Endothelial cell of umbilical vein (primary cell): ENCODE measurements at regions not wholly inside any gene's neighbourhood (a gene's known extent, or its start where the extent isn't known, plus 50 kb on each side); places are given as distances from the start of the nearest gene placed in this dataset.

Experiments used
- BruUV-seq: library from RNA; stranded (reverse); fragments of 400-500 nt; replicated peaks from 2 replicates; lab custom pipeline; 2021; lab: Mats Ljungman, UMichigan
- CTCF ChIA-PET: fragments of 300-600, 350-600 bp; sonication (Branson Sonifier 250); formaldehyde crosslinking; loops from one replicate; lab custom pipeline; 2021; ENCODE audit warnings: antibody characterized with exemption, inconsistent platforms; lab: Charles Lee
- POLR2A ChIA-PET: fragments of 300-600, 350-600 bp; sonication (Branson Sonifier 250); formaldehyde crosslinking; loops from one replicate; lab custom pipeline; 2021; ENCODE audit warnings: antibody characterized with exemption, inconsistent platforms; lab: Charles Lee
- DNase-seq: peaks from one replicate; pipeline ENCODE4 v3.0.0-alpha.2; 2011; ENCODE audit warnings: low read depth, low spot score
- FAIRE-seq: peaks from 2 replicates; lab custom pipeline; 2011; peaks lifted over from hg19 to GRCh38; lab: Jason Lieb, UNC
- H2AFZ ChIP-seq: 2 replicates; pipeline ENCODE4 v1.6.0; 2012; ENCODE audit warnings: low read depth, low read length, control low read depth, inconsistent platforms
- H3K27ac ChIP-seq: 2 replicates; pipeline ENCODE4 v1.5.1; 2011; ENCODE audit warnings: low read depth, mild to moderate bottlenecking, control low read depth, low read length, moderate library complexity; ENCODE audit not compliant: insufficient read depth
- H3K27me3 ChIP-seq, 2 experiments: 2 replicates each; pipeline versions ENCODE4 v1.6.0 to v1.6.1; 2011; ENCODE audit warnings: low read length in 2 of 2, mixed read lengths in 1 of 2; ENCODE audit not compliant: control insufficient read depth in 2 of 2, insufficient read depth in 2 of 2
- H3K36me3 ChIP-seq, 2 experiments: 2 replicates in 1 of 2; 3 replicates in 1 of 2; pipeline ENCODE4 v1.5.1; 2011; ENCODE audit warnings: low read length in 2 of 2, mild to moderate bottlenecking in 1 of 2, moderate library complexity in 1 of 2; ENCODE audit not compliant: control insufficient read depth in 2 of 2, insufficient read depth in 2 of 2; ENCODE audit errors: extremely low read depth in 1 of 2
- H3K4me1 ChIP-seq: 3 replicates; pipeline ENCODE4 v1.5.1; 2011; ENCODE audit warnings: mild to moderate bottlenecking, low read length; ENCODE audit not compliant: control insufficient read depth, insufficient read depth; ENCODE audit errors: extremely low read depth
- H3K4me2 ChIP-seq: 2 replicates; pipeline ENCODE4 v1.6.1; 2011; ENCODE audit warnings: low read length, control low read depth, mixed read lengths; ENCODE audit not compliant: insufficient read depth
- H3K4me3 ChIP-seq, 3 experiments: fragments of 200-600 bp in 1 of 3; sonication (generic), shearing (Covaris generic) in 1 of 3; replicated peaks in 1 of 3; 2 replicates each; pipeline ENCODE4 v1.5.1; 2011 to 2016; ENCODE audit warnings: control low read depth in 3 of 3, low read length in 3 of 3, mild to moderate bottlenecking in 2 of 3, inconsistent platforms in 1 of 3, low read depth in 1 of 3, moderate library complexity in 1 of 3; ENCODE audit not compliant: insufficient read depth in 1 of 3
- H3K79me2 ChIP-seq: 2 replicates; pipeline ENCODE4 v1.6.0; 2012; ENCODE audit warnings: low read length, inconsistent platforms; ENCODE audit not compliant: control insufficient read depth, insufficient read depth
- H3K9ac ChIP-seq: replicated peaks from 2 replicates; pipeline ENCODE3; 2011; ENCODE audit warnings: low read length, control low read depth; ENCODE audit not compliant: insufficient read depth; ENCODE audit errors: extremely low read depth
- H3K9me1 ChIP-seq: replicated peaks from 3 replicates; pipeline ENCODE4 v1.6.0; 2011; ENCODE audit warnings: mild to moderate bottlenecking, low read length; ENCODE audit not compliant: control insufficient read depth, insufficient read depth; ENCODE audit errors: extremely low read depth
- H3K9me3 ChIP-seq: replicated peaks from 2 replicates; pipeline ENCODE4 v1.5.1; 2012; ENCODE audit warnings: low read length, inconsistent platforms; ENCODE audit not compliant: control insufficient read depth, insufficient read depth
- H4K20me1 ChIP-seq: replicated peaks from 2 replicates; pipeline ENCODE3; 2011; ENCODE audit warnings: mild to moderate bottlenecking, low read length; ENCODE audit not compliant: control insufficient read depth, insufficient read depth; ENCODE audit errors: extremely low read depth
- CTCF ChIP-seq, 2 donors: IDR thresholded peaks; 1 replicate in 1 of 2; 2 replicates in 1 of 2; pipeline ENCODE4 v1.5.1; 2011; ENCODE audit warnings: low read length in 2 of 2, mild to moderate bottlenecking in 2 of 2, moderate library complexity in 2 of 2, control low read depth in 1 of 2, inconsistent platforms in 1 of 2, low read depth in 1 of 2; ENCODE audit not compliant: insufficient read depth in 1 of 2; ENCODE audit errors: extremely low read depth in 1 of 2
- EZH2 ChIP-seq: IDR thresholded peaks from 2 replicates; pipeline ENCODE4 v1.6.1; 2012; ENCODE audit warnings: borderline replicate concordance, low read depth, mild to moderate bottlenecking, moderate library complexity, low read length, inconsistent platforms; ENCODE audit not compliant: severe bottlenecking
- FOS ChIP-seq: IDR thresholded peaks from 2 replicates; pipeline ENCODE4 v1.6.1; 2011; ENCODE audit warnings: mild to moderate bottlenecking, low read length, moderate library complexity, borderline replicate concordance; ENCODE audit not compliant: insufficient read depth
- GATA2 ChIP-seq: IDR thresholded peaks from 2 replicates; pipeline ENCODE4 v1.7.0; 2011; ENCODE audit warnings: low read depth, mild to moderate bottlenecking, moderate library complexity, mixed read lengths, low read length; ENCODE audit not compliant: insufficient read length, insufficient read depth
- JUN ChIP-seq: IDR thresholded peaks from 2 replicates; pipeline ENCODE4 v1.6.1; 2011; ENCODE audit warnings: borderline replicate concordance, low read depth; ENCODE audit not compliant: insufficient read length, insufficient read depth
- MYC ChIP-seq: IDR thresholded peaks from one replicate; pipeline ENCODE4 v1.6.1; 2011; ENCODE audit warnings: mild to moderate bottlenecking, low read depth, low read length
- POLR2A ChIP-seq: IDR thresholded peaks from 2 replicates; pipeline ENCODE4 v1.6.1; 2012; ENCODE audit warnings: low read depth, mild to moderate bottlenecking, control low read depth, low read length
- POLR2AphosphoS5 ChIP-seq: IDR thresholded peaks from 2 replicates; pipeline ENCODE4 v1.6.1; 2012; ENCODE audit warnings: low read depth, mild to moderate bottlenecking, control low read depth, low read length, moderate library complexity; ENCODE audit not compliant: insufficient read depth
- dilution Hi-C: fragments of 300-500 bp; cut with MboI; formaldehyde crosslinking; loops from one replicate; pipeline ENCODE4 v1.15.0; 2019; ENCODE audit warnings: low sequenced_read_pairs; ENCODE audit not compliant: extremely low pct_ligation_motif_present
- intact Hi-C: fragments of 100-400 bp; cut with micrococcal nuclease; formaldehyde crosslinking; loops from one replicate; pipeline ENCODE4 v1.10.0; 2022
- TF ChIP-seq, protein P1 (sequence below): IDR thresholded peaks from 2 replicates; pipeline ENCODE4 v1.6.1; 2011; ENCODE audit not compliant: insufficient read depth, insufficient read length

GRCh38 chr5:53275666-53276065, 166.1 kb upstream of the MOCS2 start:
- H3K79me2 ChIP-seq, result no peaks in the 10 kb centered on the region
- no peaks in the 10 kb centered on the region for H3K4me1 ChIP-seq
- no peaks in the 10 kb centered on the region for H3K27me3 ChIP-seq
- TF ChIP-seq GATA2 (no peak), FOS (no peak), POLR2AphosphoS5 (no peak), MYC (no peak), CTCF (IDR thresholded peaks at IDR 0.05; ENCODE audit: extremely low read depth in 1 of 2, insufficient read depth in 1 of 2, low read depth in 1 of 2, low read length in 2 of 2) (no peak), JUN (no peak), EZH2 (no peak), POLR2A (no peak)
- TF ChIP-seq, protein P1, sequence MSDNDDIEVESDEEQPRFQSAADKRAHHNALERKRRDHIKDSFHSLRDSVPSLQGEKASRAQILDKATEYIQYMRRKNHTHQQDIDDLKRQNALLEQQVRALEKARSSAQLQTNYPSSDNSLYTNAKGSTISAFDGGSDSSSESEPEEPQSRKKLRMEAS, result no peak
- ChIA-PET POLR2A (no interaction called here), CTCF (no interaction called here)
- no peak overlapping the region for H3K4me3 ChIP-seq
- DNase-seq (no peak), FAIRE-seq (no peak)
- no TSS peak for BruUV-seq
- no peaks in the 10 kb centered on the region for H3K36me3 ChIP-seq
- no peaks in the 10 kb centered on the region for H3K9me3 ChIP-seq
- intact Hi-C loops (no loop called here), dilution Hi-C loops (no loop called here)
- H3K9me1 ChIP-seq, result no peaks in the 10 kb centered on the region
- H2AFZ ChIP-seq, result no peak overlapping the region
- H3K9ac ChIP-seq, result no peak overlapping the region
- H3K4me2 ChIP-seq, result no peak overlapping the region
- H3K27ac ChIP-seq, result no peak overlapping the region
- no peaks in the 10 kb centered on the region for H4K20me1 ChIP-seq
